ENCODE measurements at regions not wholly inside any gene's neighbourhood (a gene's known extent, or its start where the extent isn't known, plus 50 kb on each side); places are given as distances from the start of the nearest gene placed in this dataset.

- no peak for DNase-seq
Measured at GRCh38 chr6:24072038-24072746, 53.8 kb upstream of the NRSN1 start.

GRCh38 chr6:24076011-24076410 is 50.0 kb upstream of the NRSN1 start:
- DNase-seq = no peak
